GM19238 (cell line): ENCODE measurements at regions not wholly inside any gene's neighbourhood (a gene's known extent, or its start where the extent isn't known, plus 50 kb on each side); places are given as distances from the start of the nearest gene placed in this dataset.

Source experiments
- DNase-seq: peaks from one replicate; pipeline ENCODE4 v3.0.0; 2011; ENCODE audit warnings: low spot score; ENCODE audit not compliant: insufficient read length

GRCh38 chr3:67884345-67884744 is 229.9 kb upstream of the SUCLG2 start:
- no peak for DNase-seq

GRCh38 chr3:67883766-67884165 is 229.4 kb upstream of the SUCLG2 start:
- DNase-seq, result no peak

GRCh38 chr3:67882981-67883380 is 228.6 kb upstream of the SUCLG2 start:
- no peak for DNase-seq

GRCh38 chr3:67876261-67876660 is 221.8 kb upstream of the SUCLG2 start:
- DNase-seq, result no peak

GRCh38 chr3:67875858-67876257 is 221.4 kb upstream of the SUCLG2 start:
- DNase-seq, result no peak

- no peak for DNase-seq
These were observed 220.9 kb upstream of the SUCLG2 start for GRCh38 chr3:67875338-67875737.

- DNase-seq, result no peak
These were observed 216.1 kb upstream of the SUCLG2 start for GRCh38 chr3:67870477-67870876.

- no peak for DNase-seq
These were observed 212.2 kb upstream of the SUCLG2 start for GRCh38 chr3:67866571-67866970.

GRCh38 chr3:67864587-67865183 is 210.3 kb upstream of the SUCLG2 start:
- no peak for DNase-seq

- no peak for DNase-seq
These were observed 209.5 kb upstream of the SUCLG2 start for GRCh38 chr3:67863869-67864268.

- DNase-seq, result no peak
These were observed 206.0 kb upstream of the SUCLG2 start for GRCh38 chr3:67860429-67860828.

- no peak for DNase-seq
These were observed 204.1 kb upstream of the SUCLG2 start for GRCh38 chr3:67858492-67858891.

- no peak for DNase-seq
These were observed 202.3 kb upstream of the SUCLG2 start for GRCh38 chr3:67856718-67857117.

GRCh38 chr3:67854663-67855062 is 200.3 kb upstream of the SUCLG2 start:
- DNase-seq, result no peak

GRCh38 chr3:67853520-67853919 is 199.1 kb upstream of the SUCLG2 start:
- DNase-seq, result no peak

GRCh38 chr3:67848299-67848698 is 193.9 kb upstream of the SUCLG2 start:
- no peak for DNase-seq

GRCh38 chr3:67846166-67846565 is 191.8 kb upstream of the SUCLG2 start:
- no peak for DNase-seq

GRCh38 chr3:67832817-67833216 is 178.4 kb upstream of the SUCLG2 start:
- DNase-seq, result no peak

GRCh38 chr3:67831262-67831661 is 176.8 kb upstream of the SUCLG2 start:
- no peak for DNase-seq

- no peak for DNase-seq
These were observed 174.1 kb upstream of the SUCLG2 start for GRCh38 chr3:67828486-67829010.

- no peak for DNase-seq
These were observed 166.7 kb upstream of the SUCLG2 start for GRCh38 chr3:67821135-67821534.

GRCh38 chr3:67819447-67819846 is 165.0 kb upstream of the SUCLG2 start:
- DNase-seq, result no peak

GRCh38 chr3:67809370-67809935 is 155.0 kb upstream of the SUCLG2 start:
- DNase-seq, result no peak
